Nephron progenitor cell (in vitro differentiated cells): ENCODE measurements at regions not wholly inside any gene's neighbourhood (a gene's known extent, or its start where the extent isn't known, plus 50 kb on each side); places are given as distances from the start of the nearest gene placed in this dataset.

Experiments
- DNase-seq: peaks from one replicate; pipeline ENCODE4 v3.0.0; 2021
- H3K27ac Mint-ChIP-seq: 2 replicates; pipeline ENCODE4 v1.8.0; 2021; ENCODE audit warnings: mild to moderate bottlenecking, moderate library complexity, mixed read lengths
- H3K27me3 Mint-ChIP-seq: 2 replicates; pipeline ENCODE4 v1.8.0; 2021; ENCODE audit warnings: mild to moderate bottlenecking, low read depth, mixed read lengths; ENCODE audit not compliant: poor library complexity
- H3K36me3 Mint-ChIP-seq: 2 replicates; pipeline ENCODE4 v1.8.0; 2021; ENCODE audit warnings: low read depth, mixed read lengths
- H3K4me1 Mint-ChIP-seq: 2 replicates; pipeline ENCODE4 v1.8.0; 2021; ENCODE audit warnings: mixed read lengths
- H3K4me3 Mint-ChIP-seq: 2 replicates; pipeline ENCODE4 v1.8.0; 2021; ENCODE audit warnings: mild to moderate bottlenecking, moderate library complexity, mixed read lengths
- H3K9me3 Mint-ChIP-seq: 2 replicates; pipeline ENCODE4 v1.8.0; 2021; ENCODE audit warnings: mild to moderate bottlenecking, moderate library complexity, mixed read lengths
- TF ChIP-seq, protein P1 (sequence below): fragments of 200-600 bp; sonication (generic); IDR thresholded peaks from 2 replicates; pipeline ENCODE4 v1.5.0; 2021; ENCODE audit warnings: antibody characterized with exemption

DNA sequence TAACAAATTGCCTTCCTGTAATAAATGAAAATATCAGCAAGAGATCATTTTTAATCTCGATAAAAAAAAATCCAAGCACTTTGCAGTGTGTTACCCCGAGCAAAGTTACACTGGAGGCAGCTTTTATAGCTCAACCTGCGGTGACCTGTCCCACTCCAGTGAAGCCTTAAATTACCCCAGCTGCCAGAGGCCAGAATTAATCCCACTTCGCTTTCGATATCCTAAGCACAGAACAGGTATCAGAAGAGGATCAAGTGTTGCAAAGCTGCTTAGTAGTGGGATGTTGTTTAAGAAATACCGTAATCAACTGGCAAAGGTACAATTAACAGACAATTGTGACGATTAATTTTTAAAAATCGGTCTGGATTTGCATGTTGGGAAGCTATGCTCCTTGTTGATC lies 314.0 kb downstream of the AGTPBP1 start:
- Mint-ChIP-seq H3K36me3 (peaks cover 8% of the 10 kb centered on the region), H3K27me3 (peaks cover 3% of the 10 kb centered on the region), H3K4me3 (peak overlapping the region; percentile 65), H3K9me3 (peaks cover 17% of the 10 kb centered on the region), H3K27ac (peak overlapping the region; percentile 99), H3K4me1 (peaks cover 78% of the 10 kb centered on the region)
- TF ChIP-seq, protein P1, sequence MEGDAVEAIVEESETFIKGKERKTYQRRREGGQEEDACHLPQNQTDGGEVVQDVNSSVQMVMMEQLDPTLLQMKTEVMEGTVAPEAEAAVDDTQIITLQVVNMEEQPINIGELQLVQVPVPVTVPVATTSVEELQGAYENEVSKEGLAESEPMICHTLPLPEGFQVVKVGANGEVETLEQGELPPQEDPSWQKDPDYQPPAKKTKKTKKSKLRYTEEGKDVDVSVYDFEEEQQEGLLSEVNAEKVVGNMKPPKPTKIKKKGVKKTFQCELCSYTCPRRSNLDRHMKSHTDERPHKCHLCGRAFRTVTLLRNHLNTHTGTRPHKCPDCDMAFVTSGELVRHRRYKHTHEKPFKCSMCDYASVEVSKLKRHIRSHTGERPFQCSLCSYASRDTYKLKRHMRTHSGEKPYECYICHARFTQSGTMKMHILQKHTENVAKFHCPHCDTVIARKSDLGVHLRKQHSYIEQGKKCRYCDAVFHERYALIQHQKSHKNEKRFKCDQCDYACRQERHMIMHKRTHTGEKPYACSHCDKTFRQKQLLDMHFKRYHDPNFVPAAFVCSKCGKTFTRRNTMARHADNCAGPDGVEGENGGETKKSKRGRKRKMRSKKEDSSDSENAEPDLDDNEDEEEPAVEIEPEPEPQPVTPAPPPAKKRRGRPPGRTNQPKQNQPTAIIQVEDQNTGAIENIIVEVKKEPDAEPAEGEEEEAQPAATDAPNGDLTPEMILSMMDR: no peak
- peak; percentile 13 for DNase-seq

DNA sequence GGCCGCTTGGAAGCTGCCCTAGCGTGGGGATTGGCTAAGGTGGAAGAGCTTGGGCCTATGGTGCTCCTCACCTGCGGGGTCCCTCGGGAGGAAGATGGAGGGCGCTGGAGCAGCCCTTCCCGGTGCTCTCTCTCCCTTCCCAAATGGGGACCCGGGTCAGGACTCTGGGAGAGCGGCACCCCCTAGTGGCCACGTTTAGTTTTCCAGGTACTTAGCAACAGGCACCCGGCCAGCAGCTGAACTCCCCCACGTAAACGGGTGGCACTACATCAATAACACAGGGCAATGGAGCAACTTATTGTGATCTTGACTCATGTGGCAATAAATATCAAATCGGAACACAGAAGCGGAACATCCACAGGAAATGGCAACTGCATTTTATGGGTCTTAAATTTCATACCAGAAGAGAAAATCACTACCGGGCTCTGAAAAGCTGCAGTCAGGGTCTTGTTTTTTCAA lies 316.6 kb downstream of the AGTPBP1 start:
- TF ChIP-seq, protein P1: peak; percentile 83
- H3K27me3 Mint-ChIP-seq: peaks cover 3% of the 10 kb centered on the region
- peak overlapping the region; percentile 88 for H3K27ac Mint-ChIP-seq
- H3K9me3 Mint-ChIP-seq: peaks cover 26% of the 10 kb centered on the region
- H3K36me3 Mint-ChIP-seq: peaks cover 11% of the 10 kb centered on the region
- H3K4me1 Mint-ChIP-seq: peaks cover 74% of the 10 kb centered on the region
- peak; percentile 86 for DNase-seq
- H3K4me3 Mint-ChIP-seq: peak overlapping the region; percentile 67

DNA sequence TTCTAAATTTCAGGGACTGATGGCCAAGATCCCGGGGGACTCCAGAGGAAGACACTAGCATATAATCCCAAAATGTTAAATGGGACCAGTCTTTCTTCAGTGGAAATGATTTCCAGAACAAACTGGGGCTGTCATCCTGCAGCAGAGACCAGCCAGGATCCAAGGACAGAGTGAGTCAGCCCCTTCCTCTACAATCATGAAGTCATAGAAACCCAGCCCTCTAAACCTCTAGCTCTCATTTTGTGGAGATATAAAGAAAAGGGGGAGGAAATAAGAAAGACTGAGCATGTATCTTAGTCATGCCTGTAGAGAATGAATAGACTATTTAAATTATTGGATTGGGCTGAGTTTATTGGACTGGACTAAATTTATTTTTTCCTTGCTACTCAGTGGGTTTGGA lies 318.3 kb downstream of the AGTPBP1 start:
- TF ChIP-seq, protein P1: no peak
- Mint-ChIP-seq H3K27me3 (no peaks in the 10 kb centered on the region), H3K27ac (no peak overlapping the region), H3K4me3 (no peak overlapping the region), H3K36me3 (peaks cover 11% of the 10 kb centered on the region), H3K4me1 (peaks cover 73% of the 10 kb centered on the region), H3K9me3 (peaks cover 26% of the 10 kb centered on the region)
- no peak for DNase-seq

DNA sequence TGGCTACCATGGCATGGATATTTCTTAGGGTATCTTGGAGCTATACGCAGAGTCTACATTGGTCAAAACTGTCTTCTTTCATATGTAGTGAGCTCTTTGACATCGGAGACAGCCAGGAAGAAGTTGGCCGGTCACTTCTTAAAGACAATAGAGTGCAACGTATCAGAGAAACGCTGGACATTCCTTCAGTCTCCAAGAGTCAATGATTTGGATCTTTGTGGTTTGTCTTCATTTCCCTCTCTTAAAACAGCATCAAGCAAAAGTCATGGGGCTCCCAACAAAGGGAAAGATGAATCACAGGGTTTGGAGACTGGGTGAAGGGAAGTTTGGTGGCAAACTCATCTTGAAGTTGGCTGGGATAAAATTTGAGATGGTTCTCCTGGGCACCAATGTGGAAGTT lies 320.1 kb downstream of the AGTPBP1 start:
- TF ChIP-seq, protein P1: no peak
- peaks cover 26% of the 10 kb centered on the region for H3K9me3 Mint-ChIP-seq
- H3K36me3 Mint-ChIP-seq: peaks cover 11% of the 10 kb centered on the region
- no peaks in the 10 kb centered on the region for H3K27me3 Mint-ChIP-seq
- no peak overlapping the region for H3K4me3 Mint-ChIP-seq
- no peak for DNase-seq
- peaks cover 73% of the 10 kb centered on the region for H3K4me1 Mint-ChIP-seq
- peak overlapping the region; percentile 65 for H3K27ac Mint-ChIP-seq

DNA sequence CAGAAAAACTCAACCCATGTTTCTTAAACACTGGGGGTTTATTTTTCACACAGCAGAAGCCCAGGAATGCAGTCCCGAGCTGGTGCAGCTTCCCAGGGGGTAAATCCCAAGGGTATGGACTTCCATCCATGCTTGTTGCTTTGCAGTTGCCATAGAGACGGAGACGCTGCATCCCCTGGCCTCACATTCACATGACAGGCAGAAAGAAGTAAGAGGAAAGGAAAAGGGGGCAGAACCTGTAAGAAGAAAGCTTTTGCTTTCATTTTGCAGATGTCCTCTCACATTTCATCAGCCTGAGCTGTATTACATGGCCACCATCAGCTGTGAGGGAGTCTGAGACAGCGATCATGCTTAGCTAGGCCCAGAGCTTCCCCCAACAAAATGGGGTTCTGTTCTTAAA lies 321.0 kb downstream of the AGTPBP1 start:
- H3K27me3 Mint-ChIP-seq: peaks cover 3% of the 10 kb centered on the region
- no peak overlapping the region for H3K4me3 Mint-ChIP-seq
- TF ChIP-seq, protein P1: no peak
- peaks cover 26% of the 10 kb centered on the region for H3K9me3 Mint-ChIP-seq
- DNase-seq: peak; percentile 39
- peak overlapping the region; percentile 79 for H3K27ac Mint-ChIP-seq
- peaks cover 73% of the 10 kb centered on the region for H3K4me1 Mint-ChIP-seq
- peaks cover 11% of the 10 kb centered on the region for H3K36me3 Mint-ChIP-seq

DNA sequence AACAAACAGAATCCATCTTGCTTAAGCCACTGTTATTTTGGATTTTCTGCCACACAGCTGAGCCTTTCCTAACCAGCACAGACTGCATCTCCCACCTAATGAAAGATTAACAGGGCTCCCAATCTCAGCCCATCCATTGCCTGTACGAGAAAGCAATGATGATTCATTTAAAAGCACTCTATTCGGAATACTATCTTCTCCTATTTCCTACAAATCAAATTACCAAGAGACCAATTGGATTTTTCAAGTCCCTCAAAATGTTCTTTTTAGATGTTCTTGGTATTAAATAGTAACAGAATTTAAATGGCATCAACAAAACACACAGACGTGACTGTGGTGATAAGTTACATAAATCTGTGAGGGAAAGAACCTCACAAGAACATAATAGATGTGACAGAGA lies 324.1 kb downstream of the AGTPBP1 start:
- Mint-ChIP-seq H3K9me3 (peaks cover 16% of the 10 kb centered on the region), H3K36me3 (peaks cover 10% of the 10 kb centered on the region), H3K27me3 (peaks cover 14% of the 10 kb centered on the region), H3K27ac (no peak overlapping the region), H3K4me1 (peaks cover 79% of the 10 kb centered on the region), H3K4me3 (no peak overlapping the region)
- TF ChIP-seq, protein P1: no peak
- DNase-seq: no peak
